NCI-H2196 treated with DMSO at 0.1 percent for 48 hours (cell line): ENCODE measurements at regions not wholly inside any gene's neighbourhood (a gene's known extent, or its start where the extent isn't known, plus 50 kb on each side); places are given as distances from the start of the nearest gene placed in this dataset.
"Not testable (repeated sequence)": the region's sequence is repeated elsewhere in the genome, so short reads cannot be mapped to it uniquely, and the experiment has no call there.

Source experiments
- DNase-seq: peaks from one replicate; lab custom pipeline; 2025; ENCODE audit not compliant: unreplicated experiment; lab: John Stamatoyannopoulos, UW

DNA sequence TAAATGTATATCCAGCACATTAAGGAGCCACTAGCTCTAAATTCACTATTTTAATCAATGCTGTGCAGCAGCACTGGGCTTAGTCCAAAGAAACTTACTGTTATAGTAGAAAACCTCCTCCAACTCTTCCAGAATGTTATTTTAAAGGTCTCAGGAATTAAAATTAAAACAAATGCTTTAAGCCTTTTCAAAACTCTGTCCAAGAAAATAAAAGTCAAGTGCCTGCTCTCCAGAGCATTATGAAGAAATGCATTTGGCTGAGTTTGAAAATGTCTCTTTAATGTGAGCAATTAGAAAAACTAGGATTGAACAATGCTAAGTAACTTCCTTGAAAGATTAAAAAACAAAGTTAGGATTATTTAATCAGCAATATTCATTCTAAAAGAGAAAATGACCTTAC, 322.4 kb upstream of the DCN start:
- no peak for DNase-seq

DNA sequence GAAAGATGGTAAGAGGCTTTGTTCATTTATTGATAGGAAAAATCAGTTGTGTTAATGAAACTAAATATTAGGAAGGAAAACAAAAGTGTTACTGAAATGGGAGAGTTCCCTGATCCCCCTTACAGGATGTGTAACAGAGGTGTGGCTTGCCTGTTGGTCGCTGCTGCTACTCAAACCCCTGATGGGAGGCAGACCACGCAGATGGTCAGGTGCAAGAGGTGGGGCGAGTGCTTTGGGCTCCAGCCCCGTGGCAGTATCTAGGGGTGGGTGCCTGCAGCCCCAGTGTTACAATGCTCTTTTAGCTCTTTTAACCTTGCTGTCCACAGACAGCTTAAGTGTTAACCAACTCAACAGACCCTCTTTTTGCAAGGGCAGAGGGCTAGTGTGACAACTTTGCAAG, 319.6 kb upstream of the DCN start:
- no peak for DNase-seq

DNA sequence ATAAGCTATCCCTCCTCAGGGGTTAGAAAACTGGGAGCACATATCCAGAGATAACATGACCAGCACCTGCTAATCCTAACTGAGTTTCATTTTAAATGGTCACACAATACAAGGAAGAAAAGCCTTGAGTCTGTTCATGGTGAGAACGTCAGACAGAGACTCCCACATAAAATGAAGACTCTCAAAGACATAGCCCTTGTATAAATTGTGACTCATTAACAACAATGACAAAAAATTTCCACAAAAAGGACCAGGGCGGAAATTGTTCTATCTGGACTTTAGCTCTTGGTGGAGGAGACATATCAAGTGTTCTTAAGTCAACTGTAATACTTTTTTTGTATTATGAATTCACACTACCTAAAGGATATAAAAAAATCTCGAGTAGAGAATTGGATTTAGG, 313.7 kb upstream of the DCN start:
- no peak for DNase-seq

DNA sequence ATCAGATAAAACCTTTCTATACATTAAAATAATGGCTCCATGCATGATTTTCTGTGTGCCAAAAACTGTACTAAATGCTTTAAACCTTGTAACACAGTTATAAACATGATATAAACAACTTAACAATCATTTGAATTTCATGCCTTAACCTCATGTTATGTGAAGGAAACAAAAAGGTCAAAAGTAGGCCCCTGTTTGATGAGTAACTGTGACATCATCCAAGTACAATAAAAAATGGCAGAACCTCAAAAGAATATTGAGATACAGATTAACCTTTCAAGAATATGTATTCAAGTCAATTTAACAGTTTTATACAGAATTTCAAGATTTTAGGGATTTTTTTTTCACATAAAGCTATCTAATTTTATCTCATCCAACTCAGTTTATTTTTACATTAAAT, 310.7 kb upstream of the DCN start:
- no peak for DNase-seq

DNA sequence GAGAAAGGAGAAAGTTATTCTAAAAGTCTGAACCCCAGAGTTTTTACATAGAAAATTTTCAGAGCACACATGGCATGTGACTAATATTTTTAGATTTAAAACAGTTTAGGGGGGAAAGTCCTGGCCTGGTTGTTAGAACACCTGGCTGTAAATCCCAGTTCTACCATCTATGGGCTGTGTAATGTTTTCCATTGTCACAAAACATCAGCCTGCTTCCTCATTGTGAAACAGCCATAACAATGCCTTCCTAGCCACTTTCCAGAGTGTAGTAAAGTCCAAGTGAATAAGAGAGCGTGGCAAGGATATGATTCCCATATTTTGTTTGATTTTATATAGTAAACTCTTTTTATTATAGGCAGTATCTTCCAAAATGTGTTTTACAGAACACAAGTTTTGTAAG, 310.0 kb upstream of the DCN start:
- DNase-seq: no peak

DNA sequence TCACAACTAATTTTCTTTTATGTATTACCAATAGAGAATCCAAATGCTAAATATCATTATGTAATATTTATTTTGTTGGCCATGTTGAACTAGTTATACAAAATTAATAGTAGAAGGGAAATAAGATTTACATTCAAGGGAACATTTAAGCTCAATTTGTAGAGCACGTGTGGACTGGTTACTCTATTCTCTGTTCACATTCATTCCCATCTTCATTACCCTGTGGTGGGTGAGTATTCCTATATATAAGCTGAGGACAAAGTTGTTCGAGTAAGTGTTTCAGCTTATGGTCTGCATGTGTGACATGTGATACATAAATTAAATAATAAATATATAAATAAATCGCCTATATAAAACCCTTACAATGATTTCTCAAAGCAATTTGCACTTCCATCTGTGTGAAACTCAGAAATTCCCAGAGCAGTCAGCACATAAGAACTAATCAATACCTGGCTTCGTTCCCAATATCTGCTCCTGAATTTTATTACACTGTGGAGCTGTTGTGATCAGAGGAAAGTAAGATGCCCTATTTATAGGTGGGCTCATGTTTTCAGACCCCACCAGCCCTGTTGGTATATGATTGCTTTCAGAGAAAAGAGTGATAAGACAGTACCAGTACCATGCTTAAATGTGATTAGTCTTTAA, 308.2 kb upstream of the DCN start:
- DNase-seq: no peak

DNA sequence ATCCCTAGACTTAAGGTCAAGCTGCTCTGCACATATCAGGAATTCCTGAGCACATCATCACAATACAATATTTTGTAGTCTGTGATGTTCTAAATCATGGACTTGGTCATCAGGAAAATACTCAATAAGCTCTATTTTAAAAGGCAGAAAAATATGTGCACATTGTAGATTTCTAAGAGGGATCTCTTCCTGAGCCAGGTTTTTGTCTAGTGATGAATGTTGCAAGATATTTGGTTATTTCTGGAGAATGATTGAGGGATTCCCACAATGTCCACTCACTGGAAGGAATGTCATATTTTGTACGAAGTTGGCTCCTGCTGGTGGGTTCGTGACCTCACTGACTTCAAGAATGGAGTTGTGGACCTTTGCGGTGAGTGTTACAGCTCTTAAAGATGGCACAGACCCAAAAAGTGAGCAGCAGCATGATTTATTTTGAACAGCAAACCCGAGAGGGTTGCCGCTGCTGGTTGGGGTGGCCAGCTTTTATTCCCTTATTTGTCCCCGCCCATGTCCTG, 300.9 kb upstream of the DCN start:
- DNase-seq: no peak

DNA sequence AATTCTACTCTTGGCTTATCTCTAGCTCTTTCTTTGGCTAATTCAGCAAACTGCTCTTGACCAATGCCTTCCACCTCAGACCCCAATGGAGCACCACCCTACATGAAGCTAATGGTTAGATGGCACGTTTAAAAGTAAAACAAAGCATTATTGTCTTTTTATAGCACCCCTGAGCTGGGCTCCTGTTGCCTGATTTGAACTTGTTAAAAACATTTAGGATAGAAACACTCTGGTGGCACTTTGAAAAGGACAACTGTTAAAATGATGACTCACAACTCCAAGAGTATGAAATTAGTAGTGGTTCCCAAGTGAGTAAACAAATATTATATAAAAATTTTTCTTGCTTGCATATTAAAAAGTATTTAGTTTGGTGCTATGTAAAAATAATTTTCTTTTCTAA, 299.6 kb upstream of the DCN start:
- no peak for DNase-seq

DNA sequence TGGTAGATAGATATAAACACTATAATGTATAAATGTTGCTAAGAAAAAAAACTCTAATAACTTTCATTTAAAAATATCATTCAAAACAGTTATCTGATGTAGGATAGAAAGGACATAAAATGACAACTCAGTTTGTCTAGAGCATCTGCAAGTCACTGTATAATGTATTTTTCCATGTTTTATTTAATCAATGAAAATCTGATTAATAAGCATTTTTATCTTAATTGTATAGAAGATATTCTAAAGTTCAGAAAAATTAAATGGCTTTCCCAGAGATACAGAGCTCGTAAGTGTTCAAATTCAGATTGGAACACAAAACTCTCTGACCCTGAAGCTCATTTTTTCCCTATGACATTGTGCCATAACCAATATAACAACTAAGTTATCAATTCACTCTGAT, 295.9 kb upstream of the DCN start:
- DNase-seq: no peak

DNA sequence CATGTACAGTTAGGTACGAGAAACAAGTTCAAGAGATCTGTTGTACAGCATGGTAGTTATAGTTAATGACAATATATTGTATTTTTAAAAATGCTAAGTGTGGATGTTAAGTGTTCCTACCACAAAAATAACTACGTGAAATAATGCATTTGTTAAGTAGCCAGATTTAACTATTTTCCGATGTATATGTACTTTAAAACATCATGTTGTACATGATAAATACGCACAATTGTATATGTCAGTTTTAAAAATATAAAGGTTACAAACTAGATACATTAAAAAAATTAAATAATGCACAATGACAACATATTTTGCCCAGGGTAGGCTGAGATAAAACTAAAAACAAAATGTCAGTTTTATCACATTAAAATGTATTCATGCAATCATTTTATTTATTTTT, 285.1 kb upstream of the DCN start:
- DNase-seq: no peak

DNA sequence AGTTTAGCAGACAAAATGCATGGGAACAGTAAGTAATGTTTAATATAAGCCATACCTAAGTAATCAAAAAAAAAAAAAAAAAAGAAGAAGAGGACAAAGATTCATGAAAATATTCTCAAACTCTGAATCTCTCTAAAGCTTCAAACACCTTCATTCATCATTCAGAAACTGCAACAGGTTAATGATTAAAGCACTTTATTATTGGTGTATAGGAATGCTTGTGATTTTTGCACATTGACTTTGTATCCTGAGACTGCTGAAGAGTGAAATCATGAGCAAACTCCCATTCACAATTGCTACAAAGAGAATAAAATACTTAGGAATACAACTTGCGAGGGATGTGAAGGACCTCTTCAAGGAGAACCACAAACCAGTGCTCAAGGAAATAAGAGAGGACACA, 278.4 kb upstream of the DCN start:
- no peak for DNase-seq

DNA sequence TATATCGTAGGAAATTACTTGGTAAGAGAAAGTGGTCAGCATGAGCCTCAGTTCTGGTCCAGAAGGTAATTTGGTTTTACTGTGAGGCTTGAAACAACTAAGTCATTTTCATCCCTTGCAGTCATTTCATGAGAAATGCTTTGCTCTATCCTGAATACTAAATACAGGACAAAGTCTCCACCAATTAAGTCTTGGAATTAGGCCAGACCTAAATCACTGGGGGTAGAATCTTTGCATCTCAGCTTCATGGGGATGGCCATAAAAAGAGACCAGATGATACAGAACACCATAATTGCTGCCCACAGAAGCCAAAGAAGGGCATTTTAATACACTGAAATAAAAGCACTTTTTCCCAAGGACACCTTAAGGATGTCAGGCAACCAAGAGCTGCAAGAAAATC, 277.9 kb upstream of the DCN start:
- no peak for DNase-seq

DNA sequence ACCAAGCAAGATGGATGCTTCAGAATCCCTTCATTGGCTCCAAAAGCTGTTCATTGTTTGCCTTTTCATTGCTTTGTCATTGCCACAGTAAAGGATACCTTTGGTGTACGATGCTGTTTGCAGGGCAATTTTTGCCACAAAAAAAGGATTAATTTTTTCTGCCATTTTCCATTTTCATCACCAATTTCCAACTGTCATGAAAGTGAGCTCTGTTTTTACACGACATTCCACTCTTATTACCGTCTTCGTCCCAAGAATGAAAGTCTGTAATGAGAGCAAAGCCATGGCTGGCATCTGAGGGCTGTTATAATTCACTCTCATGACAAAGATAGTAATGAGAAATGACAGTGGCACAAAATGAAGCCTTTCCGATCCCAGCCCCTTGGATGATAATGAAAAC, 272.7 kb upstream of the DCN start:
- no peak for DNase-seq

DNA sequence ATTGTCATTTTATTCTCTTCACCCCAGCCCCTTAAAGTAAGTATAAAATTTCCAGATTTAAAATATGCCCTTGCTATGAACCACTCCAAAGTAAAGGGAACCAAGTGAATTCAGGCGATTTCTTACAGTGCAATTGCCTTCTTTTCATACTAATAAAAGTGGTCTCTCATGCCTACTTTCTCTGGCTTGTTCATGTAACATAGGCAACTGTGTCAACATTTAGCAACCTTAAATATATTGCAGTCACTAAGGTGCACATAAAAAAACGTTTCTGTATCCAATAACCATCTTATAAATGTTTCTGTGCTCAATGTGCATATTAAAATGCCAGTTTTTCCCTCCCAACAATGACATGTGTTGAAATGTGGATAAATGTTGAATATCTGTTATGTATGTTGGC, 271.6 kb upstream of the DCN start:
- DNase-seq: no peak

DNA sequence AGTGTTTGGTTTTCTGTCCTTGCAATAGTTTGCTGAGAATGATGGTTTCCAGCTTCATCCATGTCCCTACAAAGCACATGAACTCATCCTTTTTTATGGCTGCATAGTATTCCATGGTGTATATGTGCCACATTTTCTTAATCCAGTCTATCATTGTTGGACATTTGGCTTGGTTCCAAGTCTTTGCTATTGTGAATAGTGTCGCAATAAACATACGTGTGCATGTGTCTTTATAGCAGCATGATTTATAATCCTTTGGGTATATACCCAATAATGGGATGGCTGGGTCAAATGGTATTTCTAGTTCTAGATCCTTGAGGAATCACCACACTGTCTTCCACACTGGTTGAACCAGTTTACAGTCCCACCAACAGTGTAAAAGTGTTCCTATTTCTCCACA, 269.8 kb upstream of the DCN start:
- DNase-seq: not testable (repeated sequence)

DNA sequence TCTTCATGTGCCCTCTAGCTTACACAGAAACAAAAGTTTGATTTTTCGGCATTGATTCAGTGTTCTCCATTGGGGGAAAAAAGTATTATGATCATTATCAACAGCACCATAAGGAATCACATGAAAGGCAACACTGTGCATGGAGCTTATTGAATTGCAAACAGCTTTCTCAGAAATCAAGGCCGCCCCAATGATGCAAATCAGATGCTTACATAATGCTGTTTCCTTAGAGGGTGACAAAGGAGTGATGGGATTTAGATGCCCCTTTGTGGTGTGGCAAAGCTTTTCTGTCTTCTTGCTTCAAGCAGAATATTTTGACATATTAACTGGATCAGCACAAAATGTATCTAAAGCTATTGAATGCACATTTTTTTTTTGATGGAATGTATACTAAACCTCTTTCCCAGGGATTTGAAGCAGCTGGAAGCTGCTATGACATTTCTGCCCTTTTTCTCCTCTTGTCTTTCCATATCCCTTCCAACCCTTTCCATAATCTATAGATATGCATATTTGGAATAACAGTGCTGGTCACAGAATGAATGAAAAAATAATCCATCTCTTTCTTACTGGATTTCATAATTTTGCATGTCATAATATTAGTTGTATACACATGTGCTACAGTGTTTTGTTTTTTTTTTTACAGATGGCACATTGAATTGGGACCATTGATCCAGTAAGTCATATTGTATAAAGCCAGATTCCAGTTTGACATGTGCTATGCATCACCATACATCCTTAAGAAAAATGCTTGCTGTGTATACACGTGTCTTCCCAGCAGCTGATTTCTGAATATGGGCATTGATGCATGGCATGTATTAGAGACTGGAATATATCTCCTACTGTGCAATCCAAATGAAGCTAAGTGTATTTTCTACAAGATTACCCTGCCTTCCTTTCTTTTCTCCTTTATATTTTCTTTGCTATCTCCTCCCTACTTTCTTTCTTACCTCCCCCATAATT, 259.7 kb upstream of the DCN start:
- DNase-seq: no peak

DNA sequence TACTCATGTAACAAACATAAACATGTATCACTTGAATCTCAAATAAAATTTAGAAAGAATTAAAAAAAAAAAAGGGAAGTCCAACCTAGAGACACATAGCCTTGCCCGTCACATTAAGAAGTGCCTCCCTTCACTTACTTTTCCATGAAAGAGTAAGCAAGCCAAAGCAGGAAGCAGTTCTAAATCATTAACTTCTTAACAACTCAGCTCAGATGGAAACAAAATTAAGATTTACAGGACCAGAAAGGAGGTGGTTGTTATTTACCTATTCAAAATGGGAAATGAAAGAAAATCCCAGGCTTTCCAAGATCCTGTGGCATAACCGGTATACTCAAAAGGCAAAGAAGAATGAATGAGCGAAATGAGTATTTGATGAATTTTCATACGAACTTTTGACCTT, 258.6 kb upstream of the DCN start:
- no peak for DNase-seq

DNA sequence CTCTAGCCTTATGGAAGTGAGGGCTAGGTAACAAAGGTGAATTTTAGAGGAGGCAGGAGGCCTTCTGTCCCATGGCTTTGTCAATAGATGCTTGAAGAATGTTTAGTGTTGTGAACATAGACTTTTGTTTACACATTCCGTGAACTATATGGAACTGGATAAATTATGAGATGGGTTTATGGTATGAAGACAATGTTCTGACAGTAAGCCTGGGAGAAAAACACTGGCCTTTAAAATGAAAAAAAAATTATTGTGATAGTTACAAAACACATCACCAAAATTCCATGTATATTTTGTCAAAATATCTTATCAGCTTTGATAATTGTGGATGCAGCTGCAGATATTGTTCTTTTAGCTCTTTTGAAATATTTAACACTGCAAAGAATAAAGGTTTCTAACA, 251.5 kb upstream of the DCN start:
- DNase-seq: no peak

DNA sequence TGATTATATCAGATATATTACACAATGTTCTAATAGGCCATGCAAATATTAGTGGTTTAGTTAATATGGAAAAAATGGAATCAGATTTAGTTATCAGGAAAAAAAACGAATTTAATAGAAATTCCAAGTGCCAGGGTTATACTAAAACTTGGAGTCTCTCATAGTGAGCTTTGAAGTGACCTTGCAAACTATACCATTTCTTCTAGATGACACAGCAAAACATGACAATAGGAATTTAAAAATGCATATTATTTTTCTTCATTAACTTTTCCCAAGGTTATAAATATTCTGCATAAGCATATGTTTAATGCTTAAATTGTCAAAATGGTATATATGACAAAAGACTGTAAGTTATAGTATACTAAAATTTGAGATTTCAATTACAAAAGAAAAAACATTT, 250.1 kb upstream of the DCN start:
- DNase-seq: no peak

DNA sequence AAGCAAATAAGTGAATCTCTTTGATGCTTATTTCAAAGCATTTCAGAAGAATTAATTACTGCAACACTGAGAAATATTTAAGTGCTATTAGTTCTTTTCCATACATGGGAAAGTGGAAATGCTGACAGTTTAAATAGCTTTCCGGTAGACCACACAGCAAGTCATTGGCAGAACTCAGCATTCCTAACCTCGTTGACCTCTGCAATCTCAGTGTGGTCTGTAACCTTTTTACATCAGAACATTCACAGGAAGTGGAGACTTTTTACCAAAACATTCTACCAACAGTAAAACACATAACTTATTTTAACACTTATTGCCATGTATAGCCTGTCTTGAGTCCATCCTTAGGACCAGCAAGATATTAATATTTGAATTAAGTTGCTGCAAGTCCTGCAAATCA, 249.5 kb upstream of the DCN start:
- DNase-seq: no peak

DNA sequence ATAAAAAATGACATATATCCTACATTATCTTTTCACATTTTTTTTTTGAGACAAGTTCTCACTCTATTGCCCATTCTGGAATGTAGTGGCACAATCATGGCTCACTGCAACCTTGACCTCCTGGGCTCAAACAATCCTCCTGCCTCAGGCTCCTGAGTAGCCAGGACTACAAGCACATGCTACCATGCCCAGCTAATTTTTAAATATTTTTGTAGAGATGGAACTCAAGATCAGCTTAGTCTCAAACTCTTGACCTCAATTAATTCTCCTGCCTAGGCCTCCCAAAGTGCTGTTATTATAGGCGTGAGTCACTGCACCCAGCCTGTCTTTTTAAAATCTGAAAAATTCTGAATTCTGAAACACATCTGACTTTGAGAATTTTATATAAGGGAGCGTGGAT, 241.9 kb upstream of the DCN start:
- DNase-seq: no peak

DNA sequence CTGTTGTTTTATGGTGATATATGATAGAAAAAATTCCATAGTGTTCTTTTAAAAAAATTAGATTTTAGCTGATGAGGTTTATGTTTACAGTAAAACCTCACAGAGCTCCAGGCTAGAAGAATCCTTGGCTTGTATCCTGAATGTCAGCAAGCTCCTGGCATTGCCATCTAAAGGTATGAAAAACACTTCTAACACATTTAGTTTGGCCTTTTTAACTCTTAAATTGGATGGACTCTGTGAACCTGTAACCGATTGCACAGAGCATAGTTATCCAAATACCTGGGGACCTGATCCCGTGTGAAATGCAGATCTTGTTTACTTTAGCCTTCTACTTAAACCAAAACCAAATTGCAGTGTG, 241.1 kb upstream of the DCN start:
- no peak for DNase-seq
